ENCODE measurements at regions not wholly inside any gene's neighbourhood (a gene's known extent, or its start where the extent isn't known, plus 50 kb on each side); places are given as distances from the start of the nearest gene placed in this dataset.

- Histone ChIP-seq H3K4me3 (no peak overlapping the region), H3K27me3 (no peaks in the 10 kb centered on the region), H3K27ac (no peak overlapping the region), H3K4me1 (no peaks in the 10 kb centered on the region), H3K9me3 (no peaks in the 10 kb centered on the region), H3K36me3 (no peaks in the 10 kb centered on the region)
- intact Hi-C loops (cut with DNase I): no loop called here
- TF ChIP-seq POLR2A (IDR thresholded peaks at IDR 0.05) (no peak), CTCF (IDR thresholded peaks at IDR 0.05) (no peak)
- ATAC-seq: no peak
- WGBS (ENCODE audit: insufficient coverage, low coverage, low lambda C conversion rate, missing lambda C conversion rate): 50% methylated on average over 8 of the region's 12 CpGs
- DNase-seq: no peak
These were observed 446.1 kb downstream of the EIPR1 start for GRCh38 chr2:2931318-2932075.

- intact Hi-C loops (cut with DNase I): no loop called here
- H3K27ac ChIP-seq: no peak overlapping the region
- ATAC-seq (no peak), DNase-seq (no peak)
- H3K36me3 ChIP-seq: no peaks in the 10 kb centered on the region
- WGBS (ENCODE audit: insufficient coverage, low coverage, low lambda C conversion rate, missing lambda C conversion rate): 71% methylated on average over 2 of the region's 2 CpGs
- no peaks in the 10 kb centered on the region for H3K4me1 ChIP-seq
- no peak for TF ChIP-seq CTCF (IDR thresholded peaks at IDR 0.05)
- no peak for TF ChIP-seq POLR2A (IDR thresholded peaks at IDR 0.05)
- no peak overlapping the region for H3K4me3 ChIP-seq
- no peaks in the 10 kb centered on the region for H3K9me3 ChIP-seq
- H3K27me3 ChIP-seq: no peaks in the 10 kb centered on the region
These were observed 446.8 kb downstream of the EIPR1 start for GRCh38 chr2:2930841-2931240.

GRCh38 chr2:2926858-2927175, 450.8 kb downstream of the EIPR1 start:
- no peak overlapping the region for H3K27ac ChIP-seq
- DNase-seq (no peak), ATAC-seq (no peak)
- H3K36me3 ChIP-seq: no peaks in the 10 kb centered on the region
- intact Hi-C loops (cut with DNase I): no loop called here
- WGBS (ENCODE audit: insufficient coverage, low coverage, low lambda C conversion rate, missing lambda C conversion rate): 37% methylated on average over 4 of the region's 4 CpGs
- TF ChIP-seq CTCF (IDR thresholded peaks at IDR 0.05) (no peak), POLR2A (IDR thresholded peaks at IDR 0.05) (no peak)
- no peaks in the 10 kb centered on the region for H3K27me3 ChIP-seq
- H3K4me1 ChIP-seq: no peaks in the 10 kb centered on the region
- no peaks in the 10 kb centered on the region for H3K9me3 ChIP-seq
- no peak overlapping the region for H3K4me3 ChIP-seq

GRCh38 chr2:2926009-2926857, 451.4 kb downstream of the EIPR1 start:
- intact Hi-C loops (cut with DNase I): no loop called here
- Histone ChIP-seq H3K4me1 (no peaks in the 10 kb centered on the region), H3K4me3 (no peak overlapping the region), H3K27me3 (no peaks in the 10 kb centered on the region), H3K36me3 (no peaks in the 10 kb centered on the region), H3K27ac (no peak overlapping the region), H3K9me3 (no peaks in the 10 kb centered on the region)
- ATAC-seq (no peak), DNase-seq (no peak)
- WGBS (ENCODE audit: insufficient coverage, low coverage, low lambda C conversion rate, missing lambda C conversion rate): 47% methylated on average over 3 of the region's 3 CpGs
- TF ChIP-seq POLR2A (IDR thresholded peaks at IDR 0.05) (no peak), CTCF (IDR thresholded peaks at IDR 0.05) (no peak)

All from right lobe of liver (tissue), 6 donors.